Fibroblast of the aortic adventitia (primary cell): ENCODE measurements at regions not wholly inside any gene's neighbourhood (a gene's known extent, or its start where the extent isn't known, plus 50 kb on each side); places are given as distances from the start of the nearest gene placed in this dataset.

ENCODE experiments used
- DNase-seq: peaks from one replicate; pipeline ENCODE4 v3.0.0-alpha.2; 2010; ENCODE audit warnings: low read depth
- H3K4me3 ChIP-seq: 2 replicates; pipeline ENCODE4 v1.5.1; 2011; ENCODE audit warnings: low read depth, mild to moderate bottlenecking, control low read depth, low read length, moderate library complexity
- TF ChIP-seq, protein P1 (sequence below): IDR thresholded peaks from 2 replicates; pipeline ENCODE4 v1.5.1; 2011; ENCODE audit warnings: mild to moderate bottlenecking, low read length, control low read depth, inconsistent platforms; ENCODE audit not compliant: insufficient read depth

DNA sequence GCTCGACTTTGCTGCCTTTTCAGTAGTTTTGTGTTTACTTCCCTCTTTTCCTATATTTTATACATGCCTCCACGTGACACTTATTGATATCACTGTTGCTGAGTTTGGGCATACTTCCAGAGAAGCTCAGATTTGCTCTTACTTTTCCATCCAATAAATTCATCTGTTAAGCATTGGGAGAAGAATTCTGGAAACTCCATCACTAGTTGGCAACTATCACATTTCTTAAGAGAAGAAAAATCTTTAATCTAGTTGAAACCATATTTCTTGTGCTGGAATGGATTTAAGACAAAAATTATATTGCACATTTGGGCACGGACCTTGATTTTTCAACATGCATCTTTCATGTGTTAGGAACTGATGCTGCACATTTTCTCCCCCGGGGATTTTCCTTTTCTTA lies 52.6 kb upstream of the CPO start:
- TF ChIP-seq, protein P1, sequence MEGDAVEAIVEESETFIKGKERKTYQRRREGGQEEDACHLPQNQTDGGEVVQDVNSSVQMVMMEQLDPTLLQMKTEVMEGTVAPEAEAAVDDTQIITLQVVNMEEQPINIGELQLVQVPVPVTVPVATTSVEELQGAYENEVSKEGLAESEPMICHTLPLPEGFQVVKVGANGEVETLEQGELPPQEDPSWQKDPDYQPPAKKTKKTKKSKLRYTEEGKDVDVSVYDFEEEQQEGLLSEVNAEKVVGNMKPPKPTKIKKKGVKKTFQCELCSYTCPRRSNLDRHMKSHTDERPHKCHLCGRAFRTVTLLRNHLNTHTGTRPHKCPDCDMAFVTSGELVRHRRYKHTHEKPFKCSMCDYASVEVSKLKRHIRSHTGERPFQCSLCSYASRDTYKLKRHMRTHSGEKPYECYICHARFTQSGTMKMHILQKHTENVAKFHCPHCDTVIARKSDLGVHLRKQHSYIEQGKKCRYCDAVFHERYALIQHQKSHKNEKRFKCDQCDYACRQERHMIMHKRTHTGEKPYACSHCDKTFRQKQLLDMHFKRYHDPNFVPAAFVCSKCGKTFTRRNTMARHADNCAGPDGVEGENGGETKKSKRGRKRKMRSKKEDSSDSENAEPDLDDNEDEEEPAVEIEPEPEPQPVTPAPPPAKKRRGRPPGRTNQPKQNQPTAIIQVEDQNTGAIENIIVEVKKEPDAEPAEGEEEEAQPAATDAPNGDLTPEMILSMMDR: no peak
- no peak for DNase-seq
- no peak overlapping the region for H3K4me3 ChIP-seq

DNA sequence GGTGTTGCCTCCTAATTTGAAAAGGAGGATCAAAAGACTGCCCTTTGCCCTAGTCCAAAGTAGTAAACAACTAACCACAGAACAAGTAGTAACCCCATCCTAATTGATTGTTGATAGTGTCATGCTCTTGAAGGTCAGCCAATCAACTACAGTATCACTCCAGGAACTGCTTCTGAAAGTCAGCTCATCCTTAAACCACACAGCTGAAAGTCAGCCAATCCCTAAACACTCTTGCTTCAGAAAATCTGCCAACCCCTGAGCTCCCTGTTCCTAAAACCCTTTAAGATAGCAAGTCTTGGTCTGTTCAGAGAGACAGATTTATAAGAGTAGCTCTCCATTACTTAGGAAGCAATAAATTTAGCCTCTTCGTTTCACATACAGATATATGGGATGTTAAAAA lies 51.6 kb upstream of the CPO start:
- no peak for DNase-seq
- no peak overlapping the region for H3K4me3 ChIP-seq
- TF ChIP-seq, protein P1: no peak
